GM19467 (cell line): ENCODE measurements at regions not wholly inside any gene's neighbourhood (a gene's known extent, or its start where the extent isn't known, plus 50 kb on each side); places are given as distances from the start of the nearest gene placed in this dataset.

Experiments
- ATAC-seq: cut with Tn5 transposase; IDR thresholded peaks from one replicate; pipeline ENCODE4 v1.9.1; 2021; ENCODE audit warnings: mild to moderate bottlenecking, moderate library complexity; ENCODE audit not compliant: unreplicated experiment

GRCh38 chr2:122150524-122151280, 395.3 kb downstream of the TSN start:
- no peak for ATAC-seq

- no peak for ATAC-seq
Observed at GRCh38 chr2:122152571-122152970, 397.1 kb downstream of the TSN start.

- ATAC-seq, result no peak
Observed at GRCh38 chr2:122156176-122156890, 400.9 kb downstream of the TSN start.

GRCh38 chr2:122157158-122157557, 401.7 kb downstream of the TSN start:
- ATAC-seq, result no peak

- ATAC-seq, result no peak
Observed at GRCh38 chr2:122163617-122164016, 408.2 kb downstream of the TSN start.

- ATAC-seq, result no peak
Observed at GRCh38 chr2:122164964-122165363, 409.5 kb downstream of the TSN start.

GRCh38 chr2:122166820-122167219, 411.4 kb downstream of the TSN start:
- ATAC-seq, result no peak

GRCh38 chr2:122167515-122167914, 412.1 kb downstream of the TSN start:
- no peak for ATAC-seq

GRCh38 chr2:122168799-122169198, 413.3 kb downstream of the TSN start:
- no peak for ATAC-seq

- ATAC-seq, result no peak
Observed at GRCh38 chr2:122172812-122173211, 417.4 kb downstream of the TSN start.

- ATAC-seq, result no peak
Observed at GRCh38 chr2:122174061-122174460, 418.6 kb downstream of the TSN start.

- no peak for ATAC-seq
Observed at GRCh38 chr2:122179492-122180165, 424.2 kb downstream of the TSN start.

GRCh38 chr2:122180972-122181371, 425.5 kb downstream of the TSN start:
- ATAC-seq, result no peak

- ATAC-seq, result no peak
Observed at GRCh38 chr2:122182616-122183355, 427.3 kb downstream of the TSN start.

- ATAC-seq, result no peak
Observed at GRCh38 chr2:122183890-122184289, 428.4 kb downstream of the TSN start.

GRCh38 chr2:122186761-122187222, 431.3 kb downstream of the TSN start:
- ATAC-seq, result no peak

GRCh38 chr2:122191331-122191730, 435.9 kb downstream of the TSN start:
- no peak for ATAC-seq

GRCh38 chr2:122193622-122194021, 438.2 kb downstream of the TSN start:
- no peak for ATAC-seq

- no peak for ATAC-seq
Observed at GRCh38 chr2:122194546-122194945, 439.1 kb downstream of the TSN start.

GRCh38 chr2:122203523-122203922, 448.1 kb downstream of the TSN start:
- ATAC-seq, result no peak

- no peak for ATAC-seq
Observed at GRCh38 chr2:122205641-122206040, 450.2 kb downstream of the TSN start.
